Central memory CD4-positive, alpha-beta T cell (primary cell): ENCODE measurements at regions not wholly inside any gene's neighbourhood (a gene's known extent, or its start where the extent isn't known, plus 50 kb on each side); places are given as distances from the start of the nearest gene placed in this dataset.

Source experiments
- DNase-seq: peaks from one replicate; pipeline ENCODE4 v3.0.0; 2022

DNA sequence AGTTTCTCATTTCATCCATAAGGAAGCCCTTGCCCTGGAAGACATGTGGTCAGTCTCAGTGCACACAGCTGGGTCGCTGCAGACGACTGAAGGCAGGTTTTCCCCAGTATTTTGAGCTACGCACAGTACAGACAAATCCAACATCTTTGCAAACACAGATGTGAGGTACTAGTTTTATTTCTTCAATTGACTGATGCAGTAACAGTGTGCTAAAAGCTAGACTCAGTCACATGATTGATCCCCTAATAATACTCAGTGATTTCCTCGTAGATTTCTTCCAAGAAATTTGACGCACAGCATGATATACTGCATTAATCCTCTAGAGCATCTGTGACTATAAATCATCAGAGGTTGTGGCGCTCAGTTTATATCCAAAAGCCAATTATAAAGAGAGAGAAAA, 346.1 kb downstream of the DIRAS2 start:
- no peak for DNase-seq

DNA sequence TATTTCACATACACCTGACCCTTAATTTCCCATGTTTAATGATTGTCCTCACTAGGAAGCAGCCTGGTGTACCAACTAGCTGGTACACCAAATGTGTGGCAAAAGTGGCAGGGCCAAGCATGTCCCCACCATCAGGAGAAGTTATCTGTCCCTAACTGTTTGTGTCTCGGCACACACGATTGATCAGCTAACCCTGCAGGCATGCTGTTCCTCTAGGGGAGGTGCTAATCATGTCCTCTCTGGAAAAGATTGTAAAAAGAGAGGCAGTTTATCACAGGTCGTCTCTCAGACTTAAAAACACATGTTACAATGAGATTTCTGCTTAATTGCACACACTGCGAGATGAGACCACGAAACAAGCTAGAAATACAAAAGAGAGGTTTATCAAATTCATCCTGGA, 342.7 kb downstream of the DIRAS2 start:
- DNase-seq = no peak

DNA sequence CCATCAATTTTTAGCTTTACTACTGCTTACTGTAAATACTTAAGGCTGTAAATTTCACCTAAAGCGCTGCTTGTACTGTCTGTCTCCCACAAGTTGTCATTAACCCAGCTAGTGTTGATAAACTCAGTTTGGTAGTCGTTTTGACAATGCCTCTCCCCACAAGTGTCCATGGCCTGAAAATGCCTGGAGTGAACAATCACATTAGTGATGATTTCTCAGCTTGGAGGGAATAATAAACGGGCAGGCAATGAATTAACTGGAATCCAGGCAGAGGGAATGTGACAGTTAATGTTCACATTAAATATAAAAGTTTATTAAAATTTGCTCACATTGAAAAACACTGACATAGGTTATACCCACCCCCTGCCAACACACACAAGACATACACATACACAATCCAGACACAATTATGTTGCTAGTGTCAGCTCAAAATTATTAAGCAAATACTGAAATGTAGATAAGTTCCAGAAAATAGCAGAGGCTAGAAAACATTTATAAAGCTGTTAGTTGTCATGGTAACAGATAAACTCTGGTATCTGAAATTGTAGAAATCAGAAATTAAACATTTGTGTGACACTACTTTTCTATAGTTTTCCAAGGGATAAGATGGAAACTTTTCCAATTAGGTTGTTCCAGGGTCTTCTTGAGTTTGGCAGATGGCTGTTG, 341.9 kb downstream of the DIRAS2 start:
- DNase-seq = no peak

DNA sequence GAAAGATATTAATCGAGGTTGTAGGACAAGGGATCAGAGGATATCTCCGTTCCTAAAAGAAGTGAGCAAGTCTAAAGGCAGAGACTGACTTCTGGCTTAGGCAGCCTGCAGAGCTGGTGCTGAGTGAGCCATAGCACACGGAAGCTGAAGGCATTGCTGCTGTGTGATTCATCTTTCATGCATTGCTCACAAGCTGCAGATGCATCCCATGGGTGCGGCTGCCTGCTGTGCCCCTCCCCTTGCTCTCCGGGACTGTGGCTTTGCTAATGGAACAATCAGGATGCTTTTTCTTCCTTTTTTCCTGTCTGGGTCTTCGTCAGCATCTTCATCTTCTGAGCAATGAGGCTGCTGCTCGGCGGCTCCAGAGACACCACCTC, 341.4 kb downstream of the DIRAS2 start:
- no peak for DNase-seq

DNA sequence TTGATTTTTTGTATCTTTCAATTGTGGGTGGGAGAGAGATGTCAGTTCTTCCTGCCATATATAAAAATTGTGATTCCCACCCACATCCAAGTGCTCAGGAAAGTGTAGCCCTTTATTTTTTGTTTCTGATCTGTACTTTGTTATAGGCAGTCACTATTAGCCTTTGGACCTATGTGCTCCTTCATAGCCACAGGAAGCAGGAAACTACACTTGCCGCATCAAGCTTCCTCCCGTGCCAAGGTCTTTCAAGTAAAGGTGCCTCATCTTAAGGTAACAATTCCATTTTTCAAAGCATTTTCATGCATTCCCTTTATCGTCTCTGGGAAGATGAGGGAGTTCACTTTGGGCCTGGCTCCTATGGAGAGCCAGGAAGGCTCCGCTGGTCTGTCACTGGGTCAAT, 339.0 kb downstream of the DIRAS2 start:
- no peak for DNase-seq

DNA sequence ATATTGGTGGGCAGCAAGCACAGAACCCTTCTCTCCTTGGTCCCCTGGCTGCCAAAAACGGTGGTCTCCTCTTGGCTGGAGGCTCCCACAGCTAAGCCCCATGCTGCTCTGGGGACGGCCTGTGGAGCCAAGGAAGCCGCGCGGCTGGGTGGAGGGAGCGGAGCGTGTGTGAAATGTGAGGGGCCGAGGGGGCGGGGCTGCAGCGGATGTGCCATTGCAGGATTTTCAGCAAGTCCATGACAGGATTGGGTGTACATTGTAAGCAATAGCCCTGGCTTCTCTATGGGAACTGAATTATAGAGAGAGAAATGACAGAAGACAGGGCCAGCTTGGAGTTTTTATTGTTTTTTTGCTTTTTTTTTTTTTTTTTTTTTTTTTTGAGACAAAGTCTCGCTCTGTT, 336.5 kb downstream of the DIRAS2 start:
- DNase-seq = no peak

DNA sequence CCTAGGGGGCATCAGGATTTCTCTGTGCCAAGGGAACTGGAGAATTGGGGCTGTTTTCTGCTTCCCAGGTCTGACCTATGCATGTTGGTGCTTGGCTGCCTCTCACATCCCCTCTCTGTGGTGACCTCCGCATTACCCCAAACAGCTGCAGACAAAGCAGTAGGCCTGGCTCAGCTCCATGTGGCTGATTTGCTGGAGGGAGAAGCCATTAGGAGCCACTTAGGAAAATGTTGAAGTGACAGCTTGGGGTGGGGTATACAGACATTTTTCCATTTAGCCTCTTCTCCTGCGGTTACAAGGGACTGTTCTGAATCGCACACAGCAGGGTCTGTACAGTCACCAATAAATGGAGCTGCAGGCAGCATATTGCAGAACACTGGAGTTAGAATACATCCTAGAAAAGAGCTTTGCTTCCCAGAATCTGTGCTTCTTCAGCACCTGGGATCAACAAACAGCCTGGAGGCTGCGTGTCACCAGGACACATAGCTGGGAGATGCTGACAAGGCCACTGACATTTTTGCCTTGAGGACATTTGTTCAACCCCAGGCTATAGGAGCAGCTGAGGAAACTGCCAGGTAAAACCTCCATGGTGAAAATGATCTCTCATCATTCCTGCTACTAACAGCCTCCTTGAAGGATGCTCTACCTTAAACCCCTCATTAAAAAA, 335.3 kb downstream of the DIRAS2 start:
- no peak for DNase-seq

DNA sequence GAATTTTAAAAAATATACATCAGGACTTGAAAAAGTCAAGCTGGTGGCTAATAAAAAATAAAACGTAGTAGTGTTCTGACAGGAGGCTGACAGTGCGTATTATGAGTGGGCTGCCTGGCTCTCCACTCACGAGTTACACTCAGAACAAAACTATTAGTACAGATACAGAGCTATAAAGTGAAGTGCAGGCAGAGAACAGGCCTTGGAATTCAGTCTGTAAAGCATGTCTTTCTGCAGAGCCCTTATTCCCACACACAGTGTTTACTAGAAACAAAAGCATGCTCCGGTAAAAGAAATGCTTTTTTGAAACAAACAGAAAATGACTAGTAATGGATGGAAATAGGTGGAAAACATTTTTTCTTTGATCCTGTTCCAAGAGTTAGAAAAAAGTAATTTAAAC, 334.7 kb downstream of the DIRAS2 start:
- DNase-seq = no peak

DNA sequence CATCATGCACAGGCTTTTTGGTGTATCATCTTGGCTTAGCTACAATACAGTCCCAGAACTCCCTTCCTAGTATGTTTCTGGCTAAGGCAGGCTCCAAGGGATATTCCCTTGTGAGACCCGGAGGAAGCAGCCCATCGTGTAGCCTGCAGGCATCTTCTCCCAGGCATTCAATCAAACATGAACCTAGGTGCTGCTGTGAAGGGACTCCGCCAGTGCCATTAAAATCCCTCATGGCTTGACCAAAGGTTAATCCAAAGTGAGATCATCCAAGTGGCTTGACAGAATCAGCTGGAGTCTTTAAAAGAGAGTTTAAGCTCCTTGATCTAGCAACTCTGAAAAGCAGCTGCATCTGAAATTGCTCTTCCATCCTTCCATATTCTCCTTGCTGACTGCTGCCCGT, 333.9 kb downstream of the DIRAS2 start:
- no peak for DNase-seq

DNA sequence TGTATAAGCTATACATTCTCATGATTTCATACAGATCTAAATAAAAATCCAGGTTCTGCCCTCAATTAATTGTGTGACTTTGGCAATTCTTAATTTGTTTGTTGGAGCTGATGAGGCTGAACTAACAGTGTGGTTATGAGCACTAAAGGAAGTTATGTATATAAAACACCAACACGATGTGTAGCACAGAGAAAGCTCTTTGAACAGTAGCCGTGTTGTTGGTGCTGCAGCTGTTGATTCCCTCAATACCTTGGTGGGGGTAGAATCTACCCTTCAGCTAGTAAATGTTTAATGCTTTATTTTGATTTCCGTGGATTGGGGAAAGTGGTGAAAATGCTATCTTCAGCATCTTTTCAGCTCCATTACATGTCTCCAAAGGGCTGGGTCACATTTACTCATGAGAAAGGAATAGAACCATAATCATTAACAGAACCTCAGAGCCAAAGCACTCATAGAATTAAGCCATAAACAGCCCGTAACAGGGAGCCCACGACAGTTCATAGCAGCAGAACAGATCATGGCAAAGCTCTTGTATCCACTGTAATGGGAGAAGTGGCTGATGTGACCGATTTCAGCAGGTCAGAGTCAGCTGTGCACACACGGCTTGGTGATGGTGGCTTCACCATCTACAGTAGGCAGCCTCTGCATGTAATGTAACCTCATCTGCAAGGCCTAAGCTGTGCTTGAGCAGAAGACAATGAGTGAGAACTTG, 332.7 kb downstream of the DIRAS2 start:
- DNase-seq = no peak

DNA sequence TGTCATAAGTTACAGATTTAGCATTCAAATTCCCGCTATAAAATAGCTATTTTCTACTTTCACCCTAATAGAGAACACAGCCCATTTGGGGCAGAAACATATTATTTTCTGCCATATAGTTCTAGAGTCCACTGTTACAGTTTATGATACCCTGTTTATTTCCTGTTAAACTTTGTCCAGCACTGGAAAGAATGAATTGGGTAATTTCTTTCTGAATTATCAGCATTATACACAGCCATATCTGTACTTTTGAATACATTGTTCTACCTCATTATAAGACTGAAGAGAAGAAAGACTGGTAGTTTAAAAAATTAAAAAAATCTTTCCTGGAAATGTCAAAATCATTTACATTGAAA, 332.1 kb downstream of the DIRAS2 start:
- DNase-seq = no peak

DNA sequence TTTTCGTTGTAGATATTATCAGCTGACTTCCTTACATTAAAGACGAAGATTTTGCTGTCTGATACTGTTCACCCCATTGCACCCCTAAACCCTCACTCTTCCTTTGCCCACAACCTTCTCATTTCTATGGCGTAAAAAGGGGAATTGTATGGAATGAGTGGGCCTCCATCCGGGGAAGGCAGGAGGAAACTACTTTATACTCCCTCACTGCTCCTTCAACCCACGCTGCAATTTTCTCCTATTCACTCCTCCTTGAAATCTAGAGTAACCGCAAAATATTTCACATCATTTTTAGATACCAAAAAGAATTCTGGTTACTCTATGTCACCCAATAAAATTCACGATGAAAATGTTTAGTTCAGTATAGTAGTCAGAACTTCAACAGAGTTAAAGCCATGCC, 330.8 kb downstream of the DIRAS2 start:
- no peak for DNase-seq

DNA sequence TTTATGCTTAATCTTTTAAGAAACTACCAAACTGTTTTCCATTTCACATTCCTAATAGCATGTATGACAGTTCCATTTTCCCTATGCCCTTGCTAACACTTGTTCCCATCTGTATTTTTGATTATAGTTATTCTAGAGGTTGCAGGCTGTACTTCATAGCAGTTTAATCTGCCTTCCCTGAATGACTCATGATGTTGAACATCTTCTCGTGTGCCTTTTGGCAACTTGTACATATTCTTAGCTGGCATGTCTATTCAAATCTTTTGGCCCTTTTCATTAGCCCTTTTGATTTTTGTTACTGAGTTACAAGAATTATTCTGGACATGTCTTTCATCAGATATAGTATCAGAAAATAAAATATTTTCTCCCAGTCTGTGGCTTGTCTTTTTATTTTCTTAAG, 320.3 kb downstream of the DIRAS2 start:
- no peak for DNase-seq

DNA sequence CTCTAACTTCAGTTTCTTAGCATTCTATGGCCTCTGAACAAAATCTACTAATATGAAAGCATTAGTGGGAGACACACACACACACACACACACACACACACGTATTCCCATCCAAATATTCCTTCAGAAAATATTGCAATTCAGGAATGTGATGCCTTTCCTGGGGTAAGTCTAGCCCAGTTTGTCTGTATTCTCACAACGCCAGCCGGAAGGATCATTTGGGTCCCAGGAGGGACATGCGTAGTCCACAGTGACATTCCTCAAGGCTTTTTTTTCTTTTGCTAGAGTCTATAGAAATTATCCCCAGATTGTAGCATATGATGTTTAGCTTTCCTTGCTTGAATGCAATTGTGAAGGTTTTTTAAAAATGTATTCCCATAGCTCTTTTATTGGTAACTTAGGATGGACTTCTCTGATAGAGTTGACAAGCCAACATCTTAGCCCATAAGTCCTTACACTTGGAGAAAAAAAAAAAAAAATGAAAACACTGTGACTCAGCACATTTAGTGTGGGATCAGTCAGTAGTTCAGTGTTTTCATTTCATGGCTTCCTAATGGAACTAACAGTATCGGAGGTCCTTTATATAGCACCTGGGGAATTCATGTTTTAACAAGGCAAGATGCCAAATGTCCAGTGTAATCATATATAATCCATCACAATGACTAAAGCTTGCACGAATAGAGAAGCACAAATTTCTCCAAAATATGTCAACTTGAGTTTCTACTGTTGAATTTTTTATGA, 316.5 kb downstream of the DIRAS2 start:
- DNase-seq = no peak

DNA sequence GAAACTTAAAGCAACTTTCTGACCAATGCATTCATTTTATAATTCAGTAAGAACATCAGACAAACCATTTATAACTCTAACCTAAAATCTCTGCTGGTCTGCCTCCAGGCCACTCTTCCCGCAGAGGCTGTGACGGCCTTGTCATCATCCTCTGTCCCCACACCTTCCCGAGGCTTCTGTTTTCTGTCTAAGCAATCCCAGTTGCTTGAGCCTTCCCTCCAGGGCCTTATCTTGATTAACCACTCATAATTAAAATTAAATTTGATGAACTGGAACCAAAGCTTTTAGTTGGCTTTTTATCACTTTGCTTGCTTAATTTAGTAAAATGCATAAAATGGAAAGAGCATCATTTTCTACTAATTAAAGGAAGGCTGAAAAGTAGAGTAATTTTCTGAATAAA, 312.4 kb downstream of the DIRAS2 start:
- no peak for DNase-seq

DNA sequence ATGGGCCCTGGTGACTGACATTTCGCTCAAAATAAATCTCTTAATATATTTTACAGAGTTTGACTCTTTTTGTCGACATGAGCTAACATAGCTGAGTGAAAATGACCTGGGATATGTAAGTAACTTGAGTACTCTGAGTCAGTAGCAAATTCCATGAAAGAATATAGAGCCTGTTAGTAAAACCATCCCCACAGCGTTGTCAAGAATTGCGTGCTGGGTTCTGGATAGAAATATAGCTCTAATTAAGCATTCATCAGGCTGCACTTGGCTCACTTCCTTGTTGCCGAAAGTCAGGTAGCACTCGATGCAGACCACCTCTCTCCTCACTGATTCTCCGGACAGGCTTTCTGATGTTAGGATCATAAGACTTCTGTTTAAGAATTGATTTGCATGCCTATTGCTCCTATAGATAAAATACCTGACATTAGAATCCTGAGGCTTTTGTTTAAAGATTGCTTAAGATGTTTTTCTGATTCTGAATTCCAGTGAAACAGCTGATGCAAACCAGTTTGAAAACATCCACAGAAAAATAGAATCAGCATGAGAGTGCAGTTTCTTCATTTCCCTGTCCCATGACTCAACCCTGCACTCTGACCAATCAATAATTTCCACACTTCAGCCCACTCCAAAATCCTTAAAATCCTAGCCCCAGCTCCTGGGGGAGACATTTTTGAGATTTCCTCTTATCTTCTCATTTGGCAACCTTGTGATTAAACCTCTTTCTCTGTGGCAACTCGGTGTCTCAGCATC, 310.6 kb downstream of the DIRAS2 start:
- no peak for DNase-seq

DNA sequence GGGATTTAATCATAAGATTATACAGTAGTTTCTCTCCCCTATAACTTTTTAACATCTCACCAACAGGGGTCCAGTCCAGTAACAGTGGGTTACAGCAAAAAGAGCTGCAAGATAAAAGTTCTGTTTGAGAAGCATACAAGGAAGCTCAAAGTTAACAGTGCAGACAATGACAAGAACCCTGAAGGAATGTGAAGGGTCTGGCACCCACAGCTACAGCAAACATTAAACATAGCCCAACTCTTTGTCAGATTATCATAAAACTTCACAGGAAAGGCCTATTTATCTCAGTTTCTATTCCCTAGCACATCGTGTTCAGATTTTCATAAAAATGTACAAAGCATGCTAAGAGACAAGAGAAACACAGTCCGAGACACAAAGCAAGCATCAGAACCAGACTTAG, 309.4 kb downstream of the DIRAS2 start:
- no peak for DNase-seq

DNA sequence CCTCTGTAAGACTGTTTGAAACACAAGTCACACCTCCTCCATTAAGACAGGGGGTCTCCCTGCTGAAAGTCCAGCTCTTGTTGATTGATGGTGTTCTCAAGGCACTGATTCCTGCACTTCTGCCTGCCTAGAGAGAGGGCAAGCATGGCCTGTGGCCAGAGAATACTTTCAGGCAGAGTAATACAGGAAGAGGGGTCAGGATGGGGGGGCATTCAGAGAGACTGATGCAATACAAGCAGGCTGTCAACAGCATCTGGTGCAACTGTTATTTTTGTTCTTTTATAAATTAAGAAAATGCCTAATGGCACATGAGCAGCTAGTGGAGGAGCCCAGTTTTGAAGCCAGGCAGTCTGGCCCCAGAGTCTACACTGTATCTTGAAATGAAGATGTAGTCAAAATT, 302.2 kb downstream of the DIRAS2 start:
- DNase-seq = no peak

DNA sequence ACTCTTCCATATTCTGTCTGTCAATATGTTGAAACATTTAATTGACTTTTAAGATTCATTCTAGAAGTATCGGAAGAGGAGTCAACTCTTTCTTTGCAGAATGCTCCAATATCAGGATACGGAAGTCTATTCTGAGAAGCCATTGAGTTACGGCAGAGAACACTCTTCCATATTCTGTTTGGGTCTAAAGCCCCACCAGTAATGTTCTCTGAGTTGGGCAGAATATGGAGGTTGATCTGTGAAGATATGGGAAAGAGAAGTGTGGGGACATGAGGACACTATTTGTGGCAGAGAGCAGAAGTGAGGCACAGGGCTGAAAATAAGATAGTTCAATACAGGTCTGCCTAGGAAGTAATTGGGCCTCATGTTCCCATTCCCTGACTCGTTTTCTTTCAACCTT, 300.0 kb downstream of the DIRAS2 start:
- no peak for DNase-seq

DNA sequence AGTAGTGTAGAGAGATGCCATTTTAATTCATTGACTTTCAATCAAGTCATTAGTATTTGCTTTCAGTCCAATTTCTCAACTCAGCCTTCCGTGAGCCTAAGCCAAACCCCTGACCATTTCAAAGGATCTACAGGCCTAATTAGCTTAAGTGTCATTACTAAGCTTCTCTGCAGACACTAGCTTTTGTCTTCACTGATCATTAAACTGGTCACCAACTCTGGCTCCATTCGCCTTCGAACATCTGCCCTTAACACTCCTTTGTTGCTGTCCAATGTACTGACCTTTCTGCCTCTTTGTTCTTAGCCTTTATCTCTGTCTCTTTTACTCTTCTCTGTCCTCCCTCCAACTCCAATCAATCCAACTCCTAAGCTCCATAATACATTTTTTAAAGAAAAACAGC, 299.3 kb downstream of the DIRAS2 start:
- no peak for DNase-seq

DNA sequence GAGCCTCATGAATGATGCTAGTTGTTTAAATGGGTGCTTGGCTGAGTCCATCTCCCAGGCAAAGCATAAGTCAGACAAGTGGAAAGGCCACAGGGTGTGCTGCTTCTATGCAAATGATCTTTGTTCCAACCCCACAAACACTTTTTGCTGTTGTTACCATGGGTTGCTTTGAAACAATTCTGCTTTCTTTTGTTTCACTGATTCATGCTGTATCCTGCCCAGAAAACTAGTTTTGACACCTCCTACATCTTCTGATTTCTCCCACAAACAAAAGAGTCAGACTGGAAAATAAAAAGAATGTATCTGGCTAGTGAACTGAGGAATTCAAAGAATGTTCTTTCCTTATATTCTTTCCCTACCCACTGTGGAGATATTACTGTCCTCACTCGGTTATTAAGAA, 298.6 kb downstream of the DIRAS2 start:
- DNase-seq = no peak

DNA sequence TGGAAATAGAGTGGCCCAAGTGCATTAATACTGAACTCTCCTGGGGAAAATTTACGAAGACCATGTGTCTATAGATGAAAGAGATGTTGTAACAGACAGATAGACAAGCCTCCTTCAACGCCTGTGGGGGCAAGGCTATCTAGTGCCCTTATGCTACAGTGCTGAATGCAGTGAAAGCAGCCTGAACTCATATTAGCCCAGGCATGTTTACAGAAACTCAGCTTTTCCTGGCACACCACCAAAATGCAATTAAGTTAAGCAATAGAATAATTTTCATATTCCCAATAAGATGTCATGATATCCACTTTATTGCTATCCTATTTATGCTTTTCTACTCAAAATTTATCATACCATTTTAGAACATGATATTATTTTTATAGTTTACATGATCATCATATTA, 277.0 kb downstream of the DIRAS2 start:
- no peak for DNase-seq

DNA sequence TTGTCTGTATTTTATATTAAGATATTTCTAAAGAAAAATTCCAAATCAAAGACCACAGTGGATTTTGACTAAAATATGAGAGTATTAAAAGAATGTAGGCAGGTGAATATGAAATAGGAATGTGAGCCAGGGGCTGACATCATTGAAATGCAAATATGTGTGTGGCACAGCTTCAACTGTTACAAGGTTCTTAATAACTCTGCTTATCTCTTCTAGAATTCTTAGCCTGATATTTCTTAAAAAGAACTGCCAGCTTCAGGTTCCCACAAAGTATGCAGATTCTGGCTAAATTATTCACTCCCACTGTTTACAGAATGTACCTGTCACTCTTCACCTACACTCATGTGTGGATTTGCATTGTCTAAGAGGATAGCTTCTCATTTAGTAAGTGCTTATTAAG, 274.4 kb downstream of the DIRAS2 start:
- DNase-seq = no peak
